GM12873 (cell line): ENCODE measurements at regions not wholly inside any gene's neighbourhood (a gene's known extent, or its start where the extent isn't known, plus 50 kb on each side); places are given as distances from the start of the nearest gene placed in this dataset.

Experiments
- TF ChIP-seq, protein P1 (sequence below): IDR thresholded peaks from 2 replicates; pipeline ENCODE4 v1.5.1; 2012; ENCODE audit warnings: low read depth, mild to moderate bottlenecking, moderate library complexity, low read length, control low read depth; ENCODE audit not compliant: insufficient read depth; ENCODE audit errors: missing control alignments

DNA sequence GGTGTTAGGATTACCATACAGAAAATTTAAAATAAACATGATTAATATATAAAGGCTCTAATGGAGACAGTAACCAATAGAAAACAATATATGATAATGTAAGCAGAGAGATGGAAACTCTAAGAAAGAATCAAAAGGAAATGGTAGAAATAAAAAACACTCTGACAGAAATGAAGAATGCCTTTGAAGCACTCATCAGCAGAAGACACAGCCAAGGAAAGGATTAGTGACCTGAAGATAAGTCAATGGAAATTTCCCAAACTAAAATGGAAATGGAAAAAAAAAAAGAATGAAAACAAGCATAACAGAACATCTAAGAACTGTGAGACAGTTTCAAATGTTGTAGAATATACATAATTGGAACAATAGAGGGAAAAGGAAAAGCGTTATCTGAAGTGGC lies 302.6 kb downstream of the DRD1 start:
- TF ChIP-seq, protein P1, sequence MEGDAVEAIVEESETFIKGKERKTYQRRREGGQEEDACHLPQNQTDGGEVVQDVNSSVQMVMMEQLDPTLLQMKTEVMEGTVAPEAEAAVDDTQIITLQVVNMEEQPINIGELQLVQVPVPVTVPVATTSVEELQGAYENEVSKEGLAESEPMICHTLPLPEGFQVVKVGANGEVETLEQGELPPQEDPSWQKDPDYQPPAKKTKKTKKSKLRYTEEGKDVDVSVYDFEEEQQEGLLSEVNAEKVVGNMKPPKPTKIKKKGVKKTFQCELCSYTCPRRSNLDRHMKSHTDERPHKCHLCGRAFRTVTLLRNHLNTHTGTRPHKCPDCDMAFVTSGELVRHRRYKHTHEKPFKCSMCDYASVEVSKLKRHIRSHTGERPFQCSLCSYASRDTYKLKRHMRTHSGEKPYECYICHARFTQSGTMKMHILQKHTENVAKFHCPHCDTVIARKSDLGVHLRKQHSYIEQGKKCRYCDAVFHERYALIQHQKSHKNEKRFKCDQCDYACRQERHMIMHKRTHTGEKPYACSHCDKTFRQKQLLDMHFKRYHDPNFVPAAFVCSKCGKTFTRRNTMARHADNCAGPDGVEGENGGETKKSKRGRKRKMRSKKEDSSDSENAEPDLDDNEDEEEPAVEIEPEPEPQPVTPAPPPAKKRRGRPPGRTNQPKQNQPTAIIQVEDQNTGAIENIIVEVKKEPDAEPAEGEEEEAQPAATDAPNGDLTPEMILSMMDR = no peak

- TF ChIP-seq, protein P1 = no peak
Observed at GRCh38 chr5:175133185-175133584, 310.8 kb downstream of the DRD1 start.

DNA sequence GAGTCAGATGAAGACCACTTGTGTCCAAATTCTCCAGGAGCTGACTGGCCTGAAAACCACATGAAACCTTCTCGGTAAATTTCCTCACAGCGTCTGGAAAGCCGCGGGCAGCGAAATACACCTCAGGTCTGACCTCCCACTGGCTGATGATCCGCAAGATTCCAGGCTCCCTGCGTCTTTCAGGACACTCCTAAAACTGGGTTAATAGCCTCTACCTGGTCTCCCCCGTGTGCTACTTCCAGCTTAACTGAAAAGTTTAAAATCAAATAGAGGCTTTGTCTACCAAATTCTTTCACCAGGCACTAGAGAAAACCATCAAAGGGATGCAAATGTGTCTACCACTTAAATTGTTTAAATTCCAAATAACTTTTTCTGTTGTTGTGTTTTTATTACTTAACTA lies 312.6 kb downstream of the DRD1 start:
- TF ChIP-seq, protein P1 = no peak

- TF ChIP-seq, protein P1 = no peak
Observed at GRCh38 chr5:175129619-175130018, 314.4 kb downstream of the DRD1 start.

DNA sequence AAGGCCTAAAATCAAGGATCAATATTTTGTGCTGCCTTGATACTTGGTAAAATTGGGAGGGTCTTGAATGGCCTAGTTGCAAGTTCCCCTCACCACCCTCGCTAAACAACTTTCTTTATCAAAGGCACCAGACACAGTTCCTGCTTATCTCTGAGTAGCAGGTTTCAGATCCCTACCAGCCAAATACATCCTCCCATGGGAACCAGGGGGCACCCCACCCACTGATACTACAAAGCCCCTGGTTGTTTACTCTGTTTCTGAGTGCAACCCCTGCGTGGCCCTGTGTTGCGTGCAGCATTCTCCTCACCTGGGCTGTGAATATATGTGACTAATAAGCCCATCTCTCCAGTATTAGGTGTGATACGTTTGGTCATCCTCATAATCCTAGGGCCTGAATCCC lies 314.9 kb downstream of the DRD1 start:
- TF ChIP-seq, protein P1 = no peak

GRCh38 chr5:175124821-175125220 lies 319.2 kb downstream of the DRD1 start:
- TF ChIP-seq, protein P1 = no peak

- TF ChIP-seq, protein P1 = no peak
Observed at GRCh38 chr5:175124251-175124813, 319.6 kb downstream of the DRD1 start.
